ENCODE measurements at regions not wholly inside any gene's neighbourhood (a gene's known extent, or its start where the extent isn't known, plus 50 kb on each side); places are given as distances from the start of the nearest gene placed in this dataset.

DNA sequence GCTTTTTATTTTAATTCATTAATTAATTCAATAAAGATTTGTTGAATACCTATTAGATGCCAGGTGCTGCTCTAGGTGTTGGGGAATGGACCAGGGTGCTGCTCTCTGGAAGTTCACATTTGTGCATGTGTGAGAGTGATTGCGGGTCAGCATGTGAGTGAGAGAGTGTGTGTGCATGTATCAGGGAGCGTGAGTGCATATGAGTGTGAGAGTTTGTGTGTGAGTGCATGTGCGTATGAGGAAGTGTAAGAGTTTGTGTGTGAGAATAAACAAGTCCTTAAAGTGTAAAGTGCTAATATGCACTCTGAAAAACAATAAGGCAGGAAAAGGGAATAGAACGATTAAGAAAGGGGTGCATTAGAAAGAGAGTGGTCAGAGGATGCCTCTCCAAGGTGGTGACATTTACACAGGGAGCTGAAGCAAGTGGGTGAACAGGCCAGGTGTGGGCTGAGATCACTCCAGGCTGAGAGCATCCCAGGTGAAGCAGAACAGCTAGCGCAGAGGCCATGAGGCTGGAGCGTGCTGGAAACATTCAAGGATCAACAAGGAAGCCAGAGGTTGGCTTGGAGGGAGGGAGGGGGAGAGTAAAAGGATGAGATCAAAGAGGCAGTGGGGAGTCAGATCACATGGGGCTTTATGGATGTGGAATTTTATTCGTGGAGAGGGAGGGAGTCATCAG, 50.5 kb upstream of the SLC1A4 start:
- in situ Hi-C loops (cut with MboI; ENCODE audit: low pct_unique_long_range_greater_than_20kb, low sequenced_read_pairs) = no loop called here
- DNase-seq = no peak

DNA sequence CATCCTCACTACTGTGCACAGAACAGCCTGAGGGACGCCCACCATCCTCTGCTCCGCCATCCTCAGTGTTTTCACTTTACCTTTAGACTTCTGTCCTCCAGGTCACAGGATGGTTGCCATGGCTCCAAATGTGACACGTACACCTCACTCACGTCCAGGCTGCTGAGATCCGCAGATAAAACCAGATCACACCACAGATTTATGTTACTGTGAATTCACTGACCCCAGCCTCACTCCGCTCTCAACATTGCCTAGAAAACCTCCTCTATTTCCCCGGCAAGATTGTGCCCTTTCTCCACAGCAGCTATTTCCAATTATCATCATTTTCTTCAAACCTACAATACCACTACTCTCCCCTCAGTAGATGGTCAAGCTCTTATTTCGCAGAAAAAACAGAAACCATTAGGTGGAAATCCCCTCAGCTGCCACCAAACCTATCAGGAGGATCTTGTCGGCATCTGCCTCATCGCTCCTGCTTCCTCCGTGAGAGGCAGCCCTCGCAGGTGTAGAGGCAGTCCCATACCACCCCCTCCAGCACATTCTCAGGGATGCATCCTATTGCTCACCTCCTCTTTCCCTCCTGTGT, 49.8 kb upstream of the SLC1A4 start:
- in situ Hi-C loops (cut with MboI; ENCODE audit: low pct_unique_long_range_greater_than_20kb, low sequenced_read_pairs) = no loop called here
- DNase-seq = no peak

All from KBM-7 (cell line).